ENCODE measurements at regions not wholly inside any gene's neighbourhood (a gene's known extent, or its start where the extent isn't known, plus 50 kb on each side); places are given as distances from the start of the nearest gene placed in this dataset.

DNA sequence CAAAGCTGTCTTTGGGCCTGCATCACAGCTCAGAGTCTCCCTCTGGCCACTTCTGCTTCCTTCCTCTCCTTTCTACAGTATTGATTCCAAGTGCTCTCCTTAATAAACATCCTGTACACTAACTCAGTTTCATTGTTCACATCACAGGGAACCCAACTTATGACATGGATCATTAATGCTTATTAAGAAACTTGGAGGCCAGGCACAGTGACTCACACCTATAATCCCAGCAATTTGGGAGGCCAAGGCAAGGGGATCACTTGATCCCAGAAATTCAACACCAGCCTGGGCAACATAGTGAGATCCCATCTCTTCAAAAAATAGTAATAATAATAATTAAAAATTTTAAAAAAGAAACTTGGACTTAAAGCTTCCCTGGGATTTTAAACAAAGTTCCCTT is 89.2 kb upstream of the EFHC2 start:
- no peak for TF ChIP-seq CTCF (IDR thresholded peaks at IDR 0.05 in 4 of 5, conservative IDR thresholded peaks at IDR 0.05 in 1 of 5)
- TF ChIP-seq POLR2A (IDR thresholded peaks at IDR 0.05) = no peak
